ENCODE measurements at regions not wholly inside any gene's neighbourhood (a gene's known extent, or its start where the extent isn't known, plus 50 kb on each side); places are given as distances from the start of the nearest gene placed in this dataset.
"Not testable (repeated sequence)": the region's sequence is repeated elsewhere in the genome, so short reads cannot be mapped to it uniquely, and the experiment has no call there.

DNA sequence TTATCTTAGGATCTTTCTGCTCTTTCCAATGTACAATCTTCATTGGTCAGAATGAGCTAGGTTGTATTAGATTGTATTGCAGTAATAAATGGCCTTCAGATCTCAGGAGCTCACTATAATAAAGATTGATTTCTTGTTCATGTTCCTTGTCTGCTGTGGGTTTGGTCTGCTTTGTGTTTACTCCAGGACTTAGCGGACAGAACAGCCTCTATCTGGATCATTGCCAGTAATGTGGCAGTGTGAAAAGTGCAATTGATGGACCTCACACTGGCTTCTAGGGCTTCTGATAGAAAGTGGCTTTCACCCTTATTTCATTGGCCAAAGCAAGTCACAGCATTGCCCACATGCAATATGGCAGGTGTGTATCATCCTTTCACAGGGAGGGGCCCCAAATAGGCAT is 81.2 kb downstream of the BTG1 start:
- H3K27ac ChIP-seq, result no peak overlapping the region
- no peak for DNase-seq (ENCODE audit: low spot score)
- TF ChIP-seq, protein P1, sequence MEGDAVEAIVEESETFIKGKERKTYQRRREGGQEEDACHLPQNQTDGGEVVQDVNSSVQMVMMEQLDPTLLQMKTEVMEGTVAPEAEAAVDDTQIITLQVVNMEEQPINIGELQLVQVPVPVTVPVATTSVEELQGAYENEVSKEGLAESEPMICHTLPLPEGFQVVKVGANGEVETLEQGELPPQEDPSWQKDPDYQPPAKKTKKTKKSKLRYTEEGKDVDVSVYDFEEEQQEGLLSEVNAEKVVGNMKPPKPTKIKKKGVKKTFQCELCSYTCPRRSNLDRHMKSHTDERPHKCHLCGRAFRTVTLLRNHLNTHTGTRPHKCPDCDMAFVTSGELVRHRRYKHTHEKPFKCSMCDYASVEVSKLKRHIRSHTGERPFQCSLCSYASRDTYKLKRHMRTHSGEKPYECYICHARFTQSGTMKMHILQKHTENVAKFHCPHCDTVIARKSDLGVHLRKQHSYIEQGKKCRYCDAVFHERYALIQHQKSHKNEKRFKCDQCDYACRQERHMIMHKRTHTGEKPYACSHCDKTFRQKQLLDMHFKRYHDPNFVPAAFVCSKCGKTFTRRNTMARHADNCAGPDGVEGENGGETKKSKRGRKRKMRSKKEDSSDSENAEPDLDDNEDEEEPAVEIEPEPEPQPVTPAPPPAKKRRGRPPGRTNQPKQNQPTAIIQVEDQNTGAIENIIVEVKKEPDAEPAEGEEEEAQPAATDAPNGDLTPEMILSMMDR (conservative IDR thresholded peaks at IDR 0.05; ENCODE audit: low read depth), result no peak
- ChIA-PET CTCF (interaction anchor here (0.6 kb wide), 1 partner anchor 684 kb away, joined by 4 read pairs; no protein-coding TSS in a partner anchor), POLR2A (ENCODE audit: low non-redundant PET) (no interaction called here)

DNA sequence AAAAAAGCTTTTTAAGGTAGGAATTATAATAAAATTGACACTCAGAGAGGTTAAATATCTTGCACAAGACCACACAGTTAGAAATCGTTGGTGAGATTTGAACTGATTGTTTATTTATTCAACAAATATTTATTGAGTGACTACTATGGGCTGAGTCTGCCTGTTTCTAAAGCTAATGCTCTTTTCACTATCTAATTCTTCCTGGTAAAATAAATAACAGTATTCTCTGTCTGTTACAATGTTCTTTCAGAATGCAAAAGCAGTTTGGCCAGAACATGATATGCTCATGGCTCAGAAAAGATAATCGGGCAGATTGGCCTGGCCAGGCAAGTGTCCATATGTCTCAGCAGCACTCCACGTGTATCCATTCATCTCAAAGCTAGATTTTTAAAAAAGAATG is 82.0 kb downstream of the BTG1 start:
- CTCF ChIA-PET, result no interaction called here
- POLR2A ChIA-PET (ENCODE audit: low non-redundant PET), result no interaction called here
- DNase-seq (ENCODE audit: low spot score), result no peak
- TF ChIP-seq, protein P1 (conservative IDR thresholded peaks at IDR 0.05; ENCODE audit: low read depth), result no peak
- no peak overlapping the region for H3K27ac ChIP-seq

DNA sequence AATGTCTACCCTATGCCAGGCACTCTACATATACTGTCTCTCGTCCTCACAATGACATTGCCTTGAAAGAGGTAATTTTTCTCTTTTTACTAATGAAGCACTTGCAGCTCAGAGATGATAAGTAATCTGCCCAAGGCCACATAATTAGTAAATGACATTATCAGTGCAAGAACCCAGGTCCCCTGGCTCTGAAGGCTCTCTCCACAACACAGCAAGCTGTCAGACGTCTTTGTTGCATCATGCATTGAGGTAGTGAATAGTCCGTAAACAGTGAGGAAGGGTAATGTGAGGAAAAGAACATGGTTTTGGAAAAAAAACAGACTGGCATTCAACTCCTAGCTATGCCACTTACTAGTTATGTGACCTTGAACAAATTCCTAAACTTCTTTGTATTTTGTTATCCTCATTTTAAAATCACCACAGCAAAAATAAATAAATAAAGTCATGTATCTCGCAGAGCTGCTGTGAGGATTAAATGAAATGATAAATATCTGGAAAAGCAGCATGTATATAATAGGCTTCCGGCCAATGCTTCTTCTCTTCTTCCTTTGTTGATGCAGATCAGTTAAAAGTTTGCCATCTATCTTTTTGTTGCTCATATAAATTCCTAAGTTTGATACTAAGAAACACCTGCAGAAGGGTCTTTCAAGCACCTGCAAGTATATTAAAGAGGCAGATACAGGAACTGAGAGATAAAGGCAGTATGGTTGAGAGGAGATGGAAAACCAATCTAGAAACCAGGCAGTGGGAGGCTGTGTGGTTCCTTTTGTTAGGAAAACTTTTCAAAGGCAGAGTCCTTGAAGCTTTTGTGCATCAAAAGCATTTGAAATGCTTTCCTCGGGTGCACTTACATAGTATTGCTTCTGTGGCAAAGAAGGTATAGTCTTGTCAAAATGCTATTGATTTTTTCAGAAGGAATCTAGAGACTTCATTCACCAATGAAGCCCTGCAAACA is 82.8 kb downstream of the BTG1 start:
- ChIA-PET POLR2A (ENCODE audit: low non-redundant PET) (no interaction called here), CTCF (interaction anchor here (0.8 kb wide), 1 partner anchor 500 kb away, joined by 3 read pairs; no protein-coding TSS in a partner anchor)
- TF ChIP-seq, protein P1 (conservative IDR thresholded peaks at IDR 0.05; ENCODE audit: low read depth), result no peak
- H3K27ac ChIP-seq, result no peak overlapping the region
- DNase-seq (ENCODE audit: low spot score), result no peak

DNA sequence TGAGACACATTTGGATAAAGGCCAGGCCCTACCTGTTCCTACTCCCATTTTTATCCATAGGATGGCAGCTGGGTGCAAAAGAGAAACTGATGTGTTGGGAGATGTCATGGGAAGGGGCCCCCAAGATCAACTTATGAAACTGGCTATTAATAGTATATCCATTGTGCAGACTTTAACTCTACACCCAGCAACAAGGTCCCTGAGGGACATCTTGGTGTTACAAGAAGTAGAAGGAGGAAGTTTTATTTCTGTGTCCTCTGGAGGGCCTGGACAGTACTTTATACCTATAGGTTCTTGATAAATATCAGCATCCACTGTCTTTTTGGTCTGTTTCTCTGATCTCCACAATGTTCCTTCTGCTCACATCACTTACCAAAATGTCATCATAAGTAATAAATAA is 84.6 kb downstream of the BTG1 start:
- DNase-seq (ENCODE audit: low spot score), result no peak
- ChIA-PET CTCF (no interaction called here), POLR2A (ENCODE audit: low non-redundant PET) (no interaction called here)
- TF ChIP-seq, protein P1 (conservative IDR thresholded peaks at IDR 0.05; ENCODE audit: low read depth), result no peak
- H3K27ac ChIP-seq, result no peak overlapping the region

DNA sequence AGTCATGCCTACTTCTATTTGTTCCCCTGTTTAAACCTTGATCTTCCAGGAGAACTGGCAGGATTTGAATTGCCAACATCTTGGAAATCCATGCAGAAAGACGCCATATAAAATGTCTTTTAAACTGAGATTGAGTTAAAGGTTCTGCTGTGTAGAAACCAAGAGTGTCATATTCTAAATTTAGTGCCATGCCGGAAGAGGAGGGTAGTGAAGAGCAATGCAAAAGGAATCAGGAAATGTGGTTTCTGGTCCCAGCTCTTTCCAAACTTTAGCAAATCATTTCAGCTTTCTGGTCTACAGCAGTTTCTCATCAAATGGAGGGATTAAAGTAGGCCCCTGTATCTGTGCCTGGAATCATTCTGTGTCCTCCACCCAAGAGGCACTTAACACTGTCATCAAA is 85.7 kb downstream of the BTG1 start:
- H3K27ac ChIP-seq, result no peak overlapping the region
- TF ChIP-seq, protein P1 (conservative IDR thresholded peaks at IDR 0.05; ENCODE audit: low read depth), result no peak
- ChIA-PET POLR2A (ENCODE audit: low non-redundant PET) (no interaction called here), CTCF (no interaction called here)
- DNase-seq (ENCODE audit: low spot score), result no peak

DNA sequence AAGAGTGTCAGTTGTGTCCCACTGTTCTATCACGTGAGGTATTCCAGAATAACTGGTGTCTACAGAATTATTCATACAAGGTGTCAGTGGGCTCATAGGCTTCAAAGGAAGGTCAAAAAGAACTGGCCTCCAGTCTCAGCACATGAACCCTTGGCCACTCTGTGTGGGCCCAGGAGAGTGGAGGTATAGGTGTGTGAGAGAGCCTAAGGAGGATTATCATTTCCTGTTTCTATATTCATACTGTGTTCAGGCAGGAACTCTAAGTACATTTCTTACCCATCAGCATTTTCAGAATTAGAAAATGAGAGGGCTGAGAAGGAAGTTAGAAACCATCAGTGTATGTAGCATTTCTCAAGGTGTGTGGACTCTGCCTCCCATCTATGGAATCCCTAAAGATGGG is 87.0 kb downstream of the BTG1 start:
- no peak for DNase-seq (ENCODE audit: low spot score)
- ChIA-PET POLR2A (ENCODE audit: low non-redundant PET) (no interaction called here), CTCF (no interaction called here)
- H3K27ac ChIP-seq, result no peak overlapping the region
- TF ChIP-seq, protein P1 (conservative IDR thresholded peaks at IDR 0.05; ENCODE audit: low read depth), result no peak

DNA sequence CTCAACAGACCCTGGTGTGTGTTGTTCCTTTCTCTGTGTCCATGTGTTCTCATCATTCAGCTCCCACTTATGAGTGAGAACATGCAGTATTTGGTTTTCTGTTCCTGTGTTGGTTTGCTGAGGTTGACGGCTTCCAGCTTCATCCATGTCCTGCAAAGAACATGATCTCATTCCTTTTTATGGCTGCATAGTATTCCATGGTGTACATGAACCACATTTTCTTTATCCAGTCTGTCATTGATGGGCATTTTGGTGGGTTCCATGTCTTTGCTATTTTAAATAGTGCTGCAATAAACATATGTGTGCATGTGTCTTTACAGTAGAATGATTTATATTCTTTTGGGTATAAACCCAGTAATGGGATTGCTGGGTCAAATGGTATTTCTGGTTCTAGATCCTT is 88.9 kb downstream of the BTG1 start:
- CTCF ChIA-PET, result interaction anchor here (0.5 kb wide), 1 partner anchor 233 kb away, joined by 3 read pairs; no protein-coding TSS in a partner anchor
- H3K27ac ChIP-seq; DNase-seq (ENCODE audit: low spot score); POLR2A ChIA-PET (ENCODE audit: low non-redundant PET): not testable (repeated sequence)

Measured in RWPE1 (cell line).